ENCODE measurements at regions not wholly inside any gene's neighbourhood (a gene's known extent, or its start where the extent isn't known, plus 50 kb on each side); places are given as distances from the start of the nearest gene placed in this dataset.

GRCh38 chr21:36554411-36555157 lies 74.7 kb upstream of the CLDN14 start:
- no peak for DNase-seq (ENCODE audit: low spot score)

- no peak for DNase-seq (ENCODE audit: low spot score)
These were observed 75.4 kb upstream of the CLDN14 start for GRCh38 chr21:36555199-36555800.

DNA sequence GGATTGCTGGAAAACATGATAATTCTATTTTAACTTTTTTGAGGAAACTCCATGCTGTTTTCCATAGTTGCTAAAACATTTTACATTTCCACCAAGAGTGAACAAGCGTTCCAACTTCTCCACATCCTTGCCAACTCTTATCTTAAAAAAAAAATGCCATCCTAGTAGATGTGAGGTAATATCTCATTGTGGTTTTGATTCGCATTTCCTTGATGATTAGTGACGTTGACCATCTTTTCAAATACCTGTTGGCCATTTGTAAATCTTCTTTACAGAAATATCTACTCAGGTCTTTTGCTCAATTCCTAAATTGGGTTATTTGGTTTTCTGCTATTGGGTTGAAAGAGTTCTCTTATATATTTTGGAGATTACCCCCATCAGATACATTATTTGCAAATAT lies 77.4 kb upstream of the CLDN14 start:
- DNase-seq (ENCODE audit: low spot score) = no peak

GRCh38 chr21:36560933-36561575 lies 81.1 kb upstream of the CLDN14 start:
- DNase-seq (ENCODE audit: low spot score) = no peak

- DNase-seq (ENCODE audit: low spot score) = no peak
These were observed 83.5 kb upstream of the CLDN14 start for GRCh38 chr21:36563341-36563926.

DNA sequence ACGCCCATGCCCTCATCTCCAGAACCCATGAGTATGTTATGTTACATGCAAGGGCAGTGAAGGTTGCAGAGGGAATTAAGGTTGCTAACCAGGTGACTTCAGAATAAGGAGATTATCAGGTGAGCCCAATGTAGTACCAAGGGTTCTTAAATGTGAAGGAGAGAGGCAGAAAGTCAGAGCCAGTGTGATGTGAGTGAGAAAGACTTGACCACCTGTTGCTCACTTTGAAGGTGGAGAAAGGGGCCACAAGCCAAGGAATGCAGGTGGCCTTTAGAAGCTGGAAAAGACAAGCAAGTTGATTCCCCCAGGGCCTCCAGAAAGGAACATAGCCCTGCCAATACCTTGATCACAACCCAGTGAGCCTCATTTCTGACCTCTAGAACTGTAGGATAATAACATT lies 84.7 kb upstream of the CLDN14 start:
- no peak for DNase-seq (ENCODE audit: low spot score)

DNA sequence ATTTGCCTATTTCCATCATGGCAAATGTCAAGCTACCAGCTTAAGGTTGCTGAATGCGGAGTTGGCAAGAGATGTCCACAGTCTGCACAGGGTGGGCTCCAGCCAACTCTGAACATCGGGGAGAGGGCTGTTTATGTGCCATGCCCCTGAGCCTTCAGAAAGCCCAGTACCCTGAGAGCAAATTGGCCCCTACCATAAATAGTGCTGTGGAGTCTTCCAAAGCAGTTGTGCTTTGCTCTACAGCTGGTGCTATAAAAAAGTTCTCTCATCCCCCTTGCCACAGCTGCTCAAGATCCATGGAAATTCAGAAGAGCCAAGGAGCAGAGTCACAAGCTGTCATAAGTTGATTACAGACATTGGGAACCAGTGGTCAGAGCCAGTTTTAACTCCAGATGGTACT lies 85.6 kb upstream of the CLDN14 start:
- DNase-seq (ENCODE audit: low spot score) = no peak

GRCh38 chr21:36566644-36567043 lies 86.7 kb upstream of the CLDN14 start:
- no peak for DNase-seq (ENCODE audit: low spot score)

DNA sequence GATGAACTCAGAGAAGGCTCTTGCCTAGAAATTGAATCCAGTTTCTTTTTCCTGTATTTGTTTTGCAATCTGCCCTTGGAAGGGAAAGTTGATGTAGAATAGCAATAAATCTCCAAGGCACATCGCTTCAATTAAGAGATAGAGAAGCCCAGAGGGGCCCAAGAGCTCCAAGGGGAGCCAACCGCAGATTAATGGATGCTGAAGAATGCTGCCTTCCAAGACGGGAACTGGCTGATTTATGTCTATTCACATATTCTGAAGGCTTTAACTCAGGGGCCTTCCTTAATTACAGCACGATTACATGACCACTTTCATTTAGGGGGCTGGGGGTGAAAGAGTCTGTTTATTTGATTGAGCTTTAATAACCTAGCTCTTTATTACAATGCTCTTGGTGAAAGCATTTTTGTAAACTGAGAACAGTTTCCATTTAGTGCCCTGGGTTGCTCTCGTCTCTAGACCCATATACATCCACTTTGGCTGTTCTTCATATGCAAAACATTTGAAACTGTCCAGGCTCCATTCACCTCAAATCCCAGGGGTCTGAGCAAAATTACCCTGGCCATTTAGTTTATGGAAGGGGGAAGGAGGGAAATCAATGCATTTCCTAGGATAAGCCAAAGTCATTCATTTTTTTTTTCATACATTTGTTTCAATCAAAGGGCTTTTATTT lies 87.4 kb upstream of the CLDN14 start:
- no peak for DNase-seq (ENCODE audit: low spot score)

DNA sequence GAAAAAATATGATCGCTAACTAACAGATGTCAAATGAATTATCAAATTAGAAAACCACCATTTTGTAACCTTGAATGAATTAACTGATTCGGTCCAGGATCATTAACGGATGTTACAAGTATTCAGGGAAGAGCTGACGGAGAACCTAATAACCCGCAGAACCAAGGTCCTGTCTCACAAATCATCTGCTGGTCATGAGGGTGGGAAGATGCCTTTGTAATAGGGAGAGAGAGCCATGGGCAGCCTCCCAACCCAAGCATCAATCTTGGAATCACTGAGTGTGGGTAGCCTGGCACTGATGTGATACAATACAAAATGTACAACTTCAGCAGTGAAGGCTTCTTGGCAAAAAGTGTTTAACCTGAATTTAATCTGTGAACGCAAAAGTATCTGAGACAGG lies 89.6 kb upstream of the CLDN14 start:
- DNase-seq (ENCODE audit: low spot score) = no peak

GRCh38 chr21:36571556-36571955 lies 91.6 kb upstream of the CLDN14 start:
- DNase-seq (ENCODE audit: low spot score) = no peak

DNA sequence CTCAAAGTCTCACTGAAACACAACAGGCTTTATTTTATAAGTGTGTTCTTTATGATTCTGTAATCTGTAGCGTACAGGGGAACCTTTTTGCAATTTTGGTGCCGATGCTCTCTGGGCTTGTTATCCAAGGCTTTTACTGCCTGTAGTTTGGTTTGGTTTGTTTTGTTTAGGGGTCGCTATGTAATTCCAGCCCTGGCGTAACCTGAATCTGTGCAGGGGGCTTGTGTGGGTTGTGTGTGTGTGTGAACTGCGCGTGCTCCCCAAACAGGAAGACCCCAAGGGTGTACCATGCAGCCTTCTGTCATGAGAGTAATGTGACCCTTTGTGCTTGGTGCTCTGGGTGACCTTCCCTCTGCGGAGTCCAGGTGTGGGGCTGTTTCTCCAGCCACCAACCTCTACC lies 92.1 kb upstream of the CLDN14 start:
- DNase-seq (ENCODE audit: low spot score) = no peak

- DNase-seq (ENCODE audit: low spot score) = no peak
These were observed 95.4 kb upstream of the CLDN14 start for GRCh38 chr21:36575306-36575705.

DNA sequence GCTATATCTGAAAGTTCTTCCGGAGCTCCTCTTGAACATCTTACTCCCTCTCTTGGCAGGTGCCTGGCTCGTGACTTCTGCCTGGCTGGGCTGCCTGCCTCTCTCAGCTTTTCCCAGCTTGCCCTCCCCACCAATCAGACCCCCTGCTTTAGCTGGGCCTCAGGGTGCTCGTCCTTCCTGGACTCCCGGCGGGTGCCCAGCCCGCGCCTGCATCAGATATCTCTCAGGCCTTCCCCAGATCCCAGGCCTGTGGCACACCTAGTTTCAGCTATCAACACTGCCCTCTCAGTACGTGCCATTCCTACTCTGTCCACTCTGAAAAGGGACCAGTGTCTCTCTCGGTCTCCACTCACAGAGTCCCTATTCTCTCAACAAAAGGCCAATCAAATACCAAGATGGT lies 96.5 kb upstream of the CLDN14 start:
- DNase-seq (ENCODE audit: low spot score) = no peak

DNA sequence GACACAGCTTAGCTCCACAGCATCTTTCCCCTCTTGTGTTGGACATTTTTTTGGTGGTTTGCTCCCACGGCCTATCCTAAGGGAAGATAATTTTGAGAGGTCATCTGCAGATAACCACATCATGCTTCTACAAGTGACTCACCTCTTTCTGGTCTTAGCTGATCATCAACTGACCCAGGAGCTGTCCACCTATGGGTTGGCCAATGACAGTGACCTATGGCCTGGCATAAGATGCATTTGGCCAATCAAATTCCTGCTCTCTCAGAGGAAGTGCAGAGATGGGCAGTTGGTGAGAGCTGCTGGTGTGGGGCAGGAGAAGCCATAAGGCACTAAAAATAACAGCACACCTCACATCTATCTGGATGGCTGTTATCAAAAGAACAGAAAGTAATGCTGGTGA lies 100.0 kb upstream of the CLDN14 start:
- DNase-seq (ENCODE audit: low spot score) = no peak

- DNase-seq (ENCODE audit: low spot score) = no peak
These were observed 102.3 kb upstream of the CLDN14 start for GRCh38 chr21:36582271-36582670.

GRCh38 chr21:36583591-36583990 lies 103.7 kb upstream of the CLDN14 start:
- no peak for DNase-seq (ENCODE audit: low spot score)

DNA sequence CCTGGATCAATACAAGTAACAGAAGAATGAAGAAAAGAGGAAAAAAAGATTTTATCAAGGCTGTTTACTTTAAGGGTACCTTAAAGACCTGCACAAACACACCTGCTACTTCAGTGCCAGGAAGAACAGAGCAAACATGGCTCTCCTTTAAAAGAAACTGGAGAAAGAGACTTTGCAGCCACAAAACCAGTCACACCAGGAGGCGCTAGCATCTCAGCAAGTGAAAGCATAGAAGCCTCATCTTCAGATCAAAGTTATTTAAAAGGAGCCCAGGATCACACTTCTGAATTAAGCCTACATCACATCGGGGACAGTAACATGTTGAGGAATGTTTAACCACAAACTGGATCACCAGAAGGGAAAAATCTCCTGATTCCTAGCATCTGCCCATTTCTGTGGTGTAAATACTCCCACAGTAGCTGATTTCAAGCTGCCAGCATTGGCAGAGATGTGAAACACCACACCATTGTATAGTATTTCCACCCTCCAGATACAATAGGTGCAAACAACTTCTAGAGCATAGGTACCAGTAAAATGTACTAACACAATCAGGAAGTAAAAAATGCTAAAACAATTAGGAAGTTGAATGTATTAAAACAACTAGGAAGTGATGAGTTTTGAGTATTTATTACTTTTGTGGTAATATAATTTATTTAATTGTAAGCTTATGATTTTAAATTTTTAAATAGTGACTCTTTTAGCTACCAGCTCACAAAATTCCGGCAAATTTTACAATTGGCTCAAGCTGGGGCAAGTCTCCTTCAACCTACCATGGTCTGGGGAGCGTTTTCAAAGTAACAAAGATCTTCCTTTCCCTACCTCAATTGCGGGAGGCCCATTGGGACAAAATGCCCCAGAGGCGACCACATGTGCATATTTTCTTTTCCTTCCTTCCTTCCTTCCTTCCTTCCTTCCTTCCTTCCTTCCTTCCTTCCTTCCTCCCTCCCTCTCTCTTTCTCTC lies 105.3 kb upstream of the CLDN14 start:
- DNase-seq (ENCODE audit: low spot score) = no peak

DNA sequence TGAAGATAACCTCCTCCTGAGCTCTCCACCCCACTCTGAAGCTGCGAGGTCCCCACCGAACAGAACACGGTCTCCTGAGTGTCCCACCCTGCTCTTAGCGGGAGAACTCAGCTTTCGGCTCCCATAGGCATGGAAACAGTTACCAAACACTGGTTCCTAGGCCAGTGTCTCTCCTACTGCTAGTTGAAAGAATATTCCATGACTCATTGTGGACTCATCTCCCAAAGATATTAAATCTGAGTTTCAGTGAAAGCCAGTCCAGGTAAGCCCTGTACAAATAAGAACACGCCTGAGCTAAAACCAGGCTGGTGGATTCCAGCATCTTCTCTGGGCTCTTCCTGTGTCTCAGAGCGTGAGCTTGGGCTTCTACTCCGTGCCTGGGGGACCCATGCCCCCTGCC lies 107.5 kb upstream of the CLDN14 start:
- DNase-seq (ENCODE audit: low spot score) = no peak

DNA sequence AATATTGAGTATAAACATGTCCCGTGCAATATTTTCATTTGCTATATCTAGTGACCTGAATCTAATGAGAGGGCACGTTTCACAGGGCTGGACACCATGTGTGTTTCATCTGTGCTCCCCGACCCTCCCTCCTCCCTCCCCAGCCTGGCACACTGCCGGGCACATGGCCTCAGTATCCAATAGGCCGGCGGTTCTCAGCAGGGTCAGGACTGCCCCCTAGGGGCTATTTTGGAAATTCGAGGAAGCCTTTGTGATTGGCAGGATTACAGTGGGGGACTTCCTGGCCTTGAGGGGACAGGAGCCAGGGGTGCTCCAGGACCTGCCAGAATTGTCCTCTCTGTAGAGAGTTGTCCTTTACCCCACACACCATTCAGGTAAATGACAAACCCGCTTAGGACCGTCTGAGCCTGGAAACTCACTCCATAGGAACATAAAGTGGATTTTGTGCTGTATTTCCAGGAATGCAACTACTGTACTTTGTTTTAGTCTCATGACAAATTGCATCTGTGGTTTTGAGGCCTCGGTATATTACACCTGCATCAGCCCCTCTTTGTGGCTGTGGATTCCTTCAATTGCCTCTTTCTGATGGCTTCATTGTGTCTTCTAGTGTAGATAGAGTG lies 109.5 kb upstream of the SIM2 start:
- peak; percentile 66 for DNase-seq (ENCODE audit: low spot score)

All from ureter (tissue), 1 donor.